Left kidney (tissue), 1 donor: ENCODE measurements at regions not wholly inside any gene's neighbourhood (a gene's known extent, or its start where the extent isn't known, plus 50 kb on each side); places are given as distances from the start of the nearest gene placed in this dataset.

Experiments used
- DNase-seq: peaks from one replicate; pipeline ENCODE4 v3.0.0-alpha.2; 2013

GRCh38 chr12:5195691-5196090 lies 152.0 kb downstream of the KCNA5 start:
- no peak for DNase-seq

- no peak for DNase-seq
Observed at GRCh38 chr12:5197131-5197530, 153.5 kb downstream of the KCNA5 start.

- no peak for DNase-seq
Observed at GRCh38 chr12:5197656-5198055, 154.0 kb downstream of the KCNA5 start.

GRCh38 chr12:5200278-5201087 lies 156.8 kb downstream of the KCNA5 start:
- no peak for DNase-seq

GRCh38 chr12:5201554-5202218 lies 158.0 kb downstream of the KCNA5 start:
- peak; percentile 74 for DNase-seq

- DNase-seq, result no peak
Observed at GRCh38 chr12:5203274-5203673, 159.6 kb downstream of the KCNA5 start.

GRCh38 chr12:5203720-5204119 lies 160.0 kb downstream of the KCNA5 start:
- no peak for DNase-seq

GRCh38 chr12:5204271-5204670 lies 160.6 kb downstream of the KCNA5 start:
- DNase-seq, result no peak

- no peak for DNase-seq
Observed at GRCh38 chr12:5204831-5205230, 161.2 kb downstream of the KCNA5 start.

- DNase-seq, result no peak
Observed at GRCh38 chr12:5206401-5207175, 162.9 kb downstream of the KCNA5 start.

- DNase-seq, result no peak
Observed at GRCh38 chr12:5210179-5210922, 166.7 kb downstream of the KCNA5 start.

- DNase-seq, result no peak
Observed at GRCh38 chr12:5210923-5211290, 167.2 kb downstream of the KCNA5 start.

- no peak for DNase-seq
Observed at GRCh38 chr12:5213336-5213735, 169.7 kb downstream of the KCNA5 start.

- no peak for DNase-seq
Observed at GRCh38 chr12:5213990-5214389, 170.3 kb downstream of the KCNA5 start.

- DNase-seq, result no peak
Observed at GRCh38 chr12:5217936-5218335, 174.3 kb downstream of the KCNA5 start.

GRCh38 chr12:5220099-5220498 lies 176.4 kb downstream of the KCNA5 start:
- DNase-seq, result no peak

- DNase-seq, result no peak
Observed at GRCh38 chr12:5220835-5221234, 177.2 kb downstream of the KCNA5 start.

GRCh38 chr12:5222011-5222461 lies 178.4 kb downstream of the KCNA5 start:
- no peak for DNase-seq

- DNase-seq, result no peak
Observed at GRCh38 chr12:5222729-5223128, 179.1 kb downstream of the KCNA5 start.

GRCh38 chr12:5223881-5224280 lies 180.2 kb downstream of the KCNA5 start:
- DNase-seq, result no peak

GRCh38 chr12:5226581-5226980 lies 182.9 kb downstream of the KCNA5 start:
- no peak for DNase-seq

- no peak for DNase-seq
Observed at GRCh38 chr12:5227708-5228373, 184.2 kb downstream of the KCNA5 start.
